H4 (cell line): ENCODE measurements at regions not wholly inside any gene's neighbourhood (a gene's known extent, or its start where the extent isn't known, plus 50 kb on each side); places are given as distances from the start of the nearest gene placed in this dataset.

Experiments
- DNase-seq: peaks from one replicate; pipeline ENCODE4 v3.0.0-alpha.2; 2015; ENCODE audit warnings: low spot score

DNA sequence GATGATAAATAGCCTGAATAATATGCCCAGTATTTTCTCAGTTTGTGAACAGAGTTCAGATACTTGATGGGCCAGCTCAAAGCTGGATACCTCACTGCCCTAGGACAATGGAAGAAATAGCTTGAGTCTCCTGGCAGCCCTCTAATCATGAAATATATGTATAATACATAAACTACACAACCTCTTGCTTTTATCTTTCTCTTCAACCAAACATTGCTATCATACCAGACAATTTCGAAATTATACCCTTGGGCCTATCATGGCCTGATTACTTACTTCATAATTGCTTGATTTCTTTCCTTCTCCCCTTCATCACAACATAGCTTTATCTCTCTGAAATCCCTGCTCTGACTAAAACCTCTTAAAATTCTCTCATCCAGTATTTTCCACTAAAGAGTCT, 1144.9 kb upstream of the C9orf72 start:
- DNase-seq: no peak

DNA sequence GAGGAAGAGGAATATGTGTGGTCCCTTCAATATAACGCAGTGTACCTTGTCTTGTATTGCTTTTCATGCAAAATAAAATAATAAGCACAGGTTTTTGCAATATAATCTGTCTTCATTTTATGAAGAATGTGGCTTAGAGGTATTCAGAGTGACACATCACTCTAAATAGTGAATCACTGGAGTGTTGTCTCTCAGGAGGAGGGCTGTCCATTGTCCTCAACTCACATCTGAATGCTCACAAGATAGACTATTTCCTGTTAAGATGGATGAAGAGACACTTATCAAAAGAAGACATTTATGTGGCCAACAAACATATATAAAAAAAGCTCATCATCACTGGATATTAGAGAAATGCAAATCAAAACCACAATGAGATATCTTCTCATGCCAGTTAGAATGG, 1147.5 kb upstream of the C9orf72 start:
- DNase-seq: no peak

- DNase-seq: no peak
Measured at GRCh38 chr9:28730111-28730510, 1156.8 kb upstream of the C9orf72 start.

DNA sequence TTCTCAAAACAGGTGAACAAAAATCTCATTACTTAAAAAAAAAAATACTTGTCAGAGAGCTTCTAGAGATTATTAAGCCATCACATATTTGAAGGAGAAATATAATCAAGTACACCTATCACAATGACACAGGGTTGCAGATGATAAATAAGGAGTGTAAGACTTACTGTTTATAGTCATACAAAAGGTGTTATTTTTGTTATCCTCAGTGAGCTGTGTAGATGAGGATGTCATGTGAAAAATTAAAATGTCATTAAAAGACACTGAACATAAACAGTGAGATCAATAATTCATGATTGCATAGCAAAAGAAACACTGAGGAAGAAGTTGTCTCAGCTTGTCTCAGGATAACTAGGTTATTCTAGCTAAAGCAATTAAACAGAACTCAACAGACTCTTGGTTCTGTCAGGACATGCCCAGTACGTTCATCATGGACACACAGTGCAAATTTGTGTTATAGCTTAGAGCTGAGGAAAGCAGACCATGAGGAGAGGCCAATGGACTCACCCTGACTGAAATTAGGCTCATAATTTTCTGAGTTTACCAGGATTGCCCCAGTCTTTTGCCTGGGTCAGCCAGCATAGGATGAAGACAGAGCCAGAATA, 1162.6 kb upstream of the C9orf72 start:
- no peak for DNase-seq

GRCh38 chr9:28741459-28741858, 1168.2 kb upstream of the C9orf72 start:
- no peak for DNase-seq

DNA sequence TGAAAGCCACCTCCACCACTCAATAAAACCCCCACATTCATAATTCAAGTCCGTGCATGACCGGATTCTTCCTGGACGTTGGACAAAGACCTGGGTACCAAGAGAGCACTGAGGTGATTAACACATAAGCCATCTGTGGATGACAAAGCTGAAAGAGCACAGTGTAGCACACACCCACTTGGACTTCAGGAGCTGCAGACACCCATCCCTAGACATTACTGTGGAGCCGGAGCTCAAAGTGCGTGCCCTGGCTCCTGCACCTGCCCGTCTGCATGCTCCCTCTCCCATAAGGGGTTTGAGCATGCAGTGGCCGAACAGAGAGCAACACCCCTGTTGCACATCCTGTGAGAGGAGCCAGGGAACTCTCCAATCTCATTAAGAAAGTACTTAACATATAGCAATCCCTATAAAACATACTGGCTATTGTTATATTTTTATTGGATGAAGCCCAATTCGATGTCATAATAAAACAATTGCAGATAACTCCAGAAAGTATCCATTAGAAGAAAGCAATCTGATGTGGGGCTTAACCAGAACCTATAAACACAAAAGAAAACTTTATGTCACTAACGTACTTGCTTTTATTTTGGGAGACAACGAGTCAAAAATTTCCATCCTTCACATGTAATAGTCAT, 1174.2 kb upstream of the C9orf72 start:
- DNase-seq: no peak

- DNase-seq: no peak
Measured at GRCh38 chr9:28750136-28750535, 1176.9 kb upstream of the C9orf72 start.

- DNase-seq: no peak
Measured at GRCh38 chr9:28758341-28758740, 1185.1 kb upstream of the C9orf72 start.

DNA sequence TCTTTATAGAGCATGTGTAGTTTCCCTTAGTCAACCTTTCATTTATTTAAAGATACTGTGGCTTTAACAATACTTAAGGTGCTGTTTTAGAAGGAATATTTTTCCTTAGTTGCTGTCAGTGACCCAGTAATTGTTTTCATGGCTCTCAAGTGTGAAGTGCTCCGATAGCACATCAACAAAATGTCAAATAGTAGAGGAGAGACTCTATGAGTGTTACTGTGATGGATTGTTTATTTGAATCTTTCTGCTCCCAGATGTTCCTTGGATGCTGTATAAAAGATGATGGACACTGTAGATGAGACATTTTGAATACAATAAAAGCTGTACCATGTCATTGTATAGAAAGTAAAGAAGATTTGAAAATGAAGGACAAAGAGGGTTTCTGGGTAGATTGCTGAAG, 1185.7 kb upstream of the C9orf72 start:
- DNase-seq: no peak

- DNase-seq: no peak
Measured at GRCh38 chr9:28762167-28762566, 1188.9 kb upstream of the C9orf72 start.

DNA sequence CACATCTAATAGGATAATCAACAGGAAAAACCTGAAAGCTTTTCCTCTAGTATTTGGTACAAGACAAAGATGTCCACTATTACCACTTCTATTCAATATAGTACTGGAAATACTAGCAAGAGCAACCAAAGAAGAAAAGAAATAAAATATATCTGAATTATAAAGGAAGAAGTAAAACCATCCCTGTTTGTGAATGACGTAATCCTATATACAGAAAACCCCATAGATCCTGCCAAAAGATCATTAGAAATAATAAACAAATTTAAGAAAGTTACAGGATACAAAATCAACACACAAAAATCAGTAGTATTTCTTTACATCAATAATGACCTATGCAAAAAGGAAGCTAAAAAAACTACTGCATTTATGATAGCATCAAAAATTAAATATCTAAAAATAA, 1191.3 kb upstream of the C9orf72 start:
- DNase-seq: no peak

DNA sequence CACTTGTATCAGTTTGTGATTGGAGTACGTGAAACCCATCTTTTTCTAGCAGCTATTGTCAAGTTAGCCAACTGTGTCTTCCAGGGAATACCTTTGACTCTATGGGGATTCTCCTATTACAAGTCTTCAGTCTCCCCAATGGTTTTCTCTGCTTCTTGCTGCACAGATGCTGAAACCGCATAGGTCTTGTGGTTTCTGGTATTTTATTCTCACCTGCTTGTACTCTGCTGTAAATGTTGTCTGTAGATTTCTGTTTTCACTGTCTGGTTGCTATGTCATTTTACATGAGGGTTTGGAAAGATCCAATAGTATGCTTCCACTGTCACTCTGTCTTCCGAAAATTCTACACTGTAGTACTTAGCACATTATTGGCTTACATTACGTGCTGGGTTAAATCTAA, 1196.9 kb upstream of the C9orf72 start:
- no peak for DNase-seq

- no peak for DNase-seq
Measured at GRCh38 chr9:28770827-28771226, 1197.5 kb upstream of the C9orf72 start.

DNA sequence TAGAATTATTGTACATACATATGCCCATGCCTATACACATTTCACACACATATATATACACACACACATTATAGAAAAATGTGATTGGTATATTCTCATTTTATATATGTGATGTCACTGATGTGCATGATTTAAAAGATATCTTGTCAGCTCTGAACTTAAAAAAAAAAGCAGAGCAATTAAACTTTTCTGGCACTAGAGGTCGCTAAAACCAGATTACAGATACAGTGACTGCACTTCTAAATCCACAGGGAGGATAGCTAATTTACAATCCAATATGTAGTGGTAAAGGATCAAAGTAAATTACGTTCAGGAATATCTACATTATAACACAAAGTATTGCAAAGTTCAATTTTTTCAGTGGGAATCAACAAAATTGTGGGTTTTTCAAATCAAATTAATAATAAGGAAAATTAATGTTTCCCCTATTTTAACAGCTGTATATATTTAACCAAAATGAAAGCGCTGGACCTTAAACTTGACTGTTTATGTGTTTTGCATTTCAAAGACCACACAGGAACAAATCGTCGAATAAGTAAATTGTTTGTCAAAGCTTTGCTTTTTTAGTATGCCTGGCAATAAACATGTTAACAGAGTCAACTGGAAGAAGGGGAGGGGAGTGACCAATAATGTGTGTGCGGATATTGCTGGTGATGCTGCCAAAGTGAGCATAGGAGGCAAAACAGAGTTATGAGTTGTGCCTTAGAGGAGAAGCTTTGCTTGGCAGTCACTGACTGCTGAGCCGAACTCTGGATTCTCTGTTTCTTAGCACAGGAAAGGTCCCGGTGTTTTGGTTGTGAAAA, 1201.4 kb upstream of the C9orf72 start:
- peak; percentile 11 for DNase-seq

DNA sequence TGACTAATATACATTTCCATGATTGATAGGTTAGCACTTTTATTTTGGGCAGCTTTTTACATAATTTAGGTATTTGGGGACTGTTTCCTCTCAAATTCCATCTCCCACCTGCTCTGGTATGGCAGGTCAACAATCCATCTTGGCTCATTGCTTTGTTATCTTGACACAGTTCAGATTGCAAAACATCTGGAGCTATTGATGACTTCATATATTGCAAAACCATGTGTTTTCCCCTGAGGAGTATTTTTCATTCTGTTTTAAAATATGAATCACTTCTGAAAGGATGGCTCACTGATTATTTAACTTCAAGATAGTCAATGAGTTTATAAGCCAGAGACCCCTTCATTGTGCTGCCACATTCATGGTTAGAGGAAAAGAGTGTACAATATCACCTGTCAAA, 1206.0 kb upstream of the C9orf72 start:
- no peak for DNase-seq

- DNase-seq: no peak
Measured at GRCh38 chr9:28781481-28781880, 1208.2 kb upstream of the C9orf72 start.

- DNase-seq: no peak
Measured at GRCh38 chr9:28782630-28783029, 1209.3 kb upstream of the C9orf72 start.

DNA sequence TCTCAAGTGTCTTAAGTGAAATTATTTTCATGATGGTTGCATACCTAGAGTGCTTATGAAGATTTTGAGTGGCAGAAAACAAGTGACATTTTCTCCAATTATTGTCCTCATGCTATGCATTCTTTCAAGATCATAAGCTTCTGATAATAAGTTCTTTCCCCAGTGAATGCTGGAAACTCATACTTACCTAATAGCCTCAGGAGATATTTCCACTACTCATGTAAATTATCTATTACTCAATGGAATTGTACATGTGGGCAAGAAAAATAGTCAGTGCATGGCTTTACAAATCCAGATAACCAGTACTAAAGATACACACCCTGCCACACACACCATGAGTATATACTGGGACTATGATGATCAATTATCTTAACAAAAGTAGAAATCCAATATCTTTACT, 1219.4 kb upstream of the C9orf72 start:
- DNase-seq: no peak

GRCh38 chr9:28799876-28800275, 1226.6 kb upstream of the C9orf72 start:
- no peak for DNase-seq

DNA sequence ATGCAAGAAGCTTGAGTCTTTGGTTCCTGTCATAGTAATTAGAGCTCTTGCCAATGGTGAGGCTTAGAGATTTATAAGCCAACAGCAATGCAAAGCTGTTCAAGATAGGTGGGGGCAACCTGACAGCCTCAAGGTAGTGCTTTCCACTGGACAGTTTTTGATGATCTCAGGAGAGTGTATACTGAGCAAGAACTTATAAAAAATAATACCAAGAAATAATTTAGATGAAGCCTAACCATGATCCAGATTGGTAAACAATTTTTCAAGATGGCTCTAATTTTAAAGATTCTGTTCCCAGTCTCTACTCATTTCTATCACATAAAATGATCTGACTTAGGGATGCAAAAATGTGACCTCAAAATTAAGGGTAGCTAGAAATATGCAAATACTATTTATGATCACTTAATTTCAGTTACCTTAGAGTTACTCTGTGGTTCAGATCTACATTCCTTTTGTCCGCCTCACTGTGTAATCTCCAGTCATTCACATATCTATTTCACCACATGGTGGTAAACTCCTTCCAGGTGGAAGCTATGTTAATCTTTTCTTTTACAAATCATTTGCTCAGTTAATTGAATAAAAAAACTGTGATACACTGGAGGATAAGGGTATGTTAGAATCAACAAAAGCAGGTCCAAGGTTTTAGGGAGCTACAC, 1228.0 kb upstream of the C9orf72 start:
- DNase-seq: no peak

DNA sequence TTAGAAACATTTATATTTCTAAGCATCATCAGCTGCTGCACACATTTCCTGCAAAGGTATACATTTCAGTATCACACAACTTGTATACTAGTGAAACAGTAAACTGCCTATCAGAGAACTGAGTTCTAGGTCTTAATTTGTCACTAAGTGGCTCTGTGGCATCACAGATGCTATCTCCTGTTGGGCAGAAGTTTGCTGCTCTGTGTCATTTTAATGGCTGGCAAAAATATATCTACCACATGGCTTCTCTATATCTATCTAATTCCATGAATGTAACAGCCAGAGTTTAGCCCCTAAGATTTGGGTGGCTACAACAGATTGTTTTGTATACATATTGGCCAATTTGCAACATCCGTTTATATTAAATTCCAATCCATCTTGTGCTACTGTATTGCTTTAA, 1231.9 kb upstream of the C9orf72 start:
- no peak for DNase-seq

GRCh38 chr9:28808042-28808441, 1234.8 kb upstream of the C9orf72 start:
- DNase-seq: peak; percentile 63
